ENCODE measurements at regions not wholly inside any gene's neighbourhood (a gene's known extent, or its start where the extent isn't known, plus 50 kb on each side); places are given as distances from the start of the nearest gene placed in this dataset.
"Not testable (repeated sequence)": the region's sequence is repeated elsewhere in the genome, so short reads cannot be mapped to it uniquely, and the experiment has no call there.

GRCh38 chr1:118290571-118290970 lies 105.5 kb upstream of the SPAG17 start:
- no peak for DNase-seq

DNA sequence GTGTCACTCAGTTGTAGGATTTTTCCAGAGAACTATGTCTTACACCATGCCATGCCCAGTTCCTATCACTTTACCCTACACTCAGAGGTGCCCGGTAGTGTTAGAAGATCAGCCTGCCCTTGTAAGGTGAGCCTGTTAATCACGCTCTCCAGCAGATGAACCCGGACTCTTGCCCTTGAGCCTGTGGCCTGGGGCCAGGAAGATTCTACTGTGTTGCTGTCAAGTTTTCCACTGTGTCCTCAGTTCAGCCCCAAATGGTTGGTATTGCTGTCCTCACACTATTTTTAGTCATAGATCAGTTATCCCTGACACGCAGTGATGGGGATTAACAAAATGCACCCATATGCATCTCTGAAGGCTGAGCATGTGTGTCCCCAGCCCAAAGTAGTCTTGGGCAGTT lies 105.0 kb upstream of the SPAG17 start:
- no peak for DNase-seq

DNA sequence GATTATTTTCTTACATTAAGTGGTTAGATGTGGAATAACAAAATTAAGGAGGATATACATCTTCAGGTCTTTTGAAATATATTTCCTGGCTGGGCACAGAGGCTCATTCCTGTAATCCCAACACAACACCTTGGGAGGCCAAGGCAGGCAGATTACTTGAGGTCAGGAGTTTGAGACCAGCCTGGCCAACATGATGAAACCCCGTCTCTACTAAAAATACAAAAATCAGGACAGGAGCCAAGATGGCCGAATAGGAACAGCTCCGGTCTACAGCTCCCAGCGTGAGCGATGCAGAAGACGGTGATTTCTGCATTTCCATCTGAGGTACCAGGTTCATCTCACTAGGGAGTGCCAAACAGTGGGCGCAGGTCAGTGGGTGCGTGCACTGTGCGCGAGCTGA lies 95.6 kb upstream of the SPAG17 start:
- not testable (repeated sequence) for DNase-seq

DNA sequence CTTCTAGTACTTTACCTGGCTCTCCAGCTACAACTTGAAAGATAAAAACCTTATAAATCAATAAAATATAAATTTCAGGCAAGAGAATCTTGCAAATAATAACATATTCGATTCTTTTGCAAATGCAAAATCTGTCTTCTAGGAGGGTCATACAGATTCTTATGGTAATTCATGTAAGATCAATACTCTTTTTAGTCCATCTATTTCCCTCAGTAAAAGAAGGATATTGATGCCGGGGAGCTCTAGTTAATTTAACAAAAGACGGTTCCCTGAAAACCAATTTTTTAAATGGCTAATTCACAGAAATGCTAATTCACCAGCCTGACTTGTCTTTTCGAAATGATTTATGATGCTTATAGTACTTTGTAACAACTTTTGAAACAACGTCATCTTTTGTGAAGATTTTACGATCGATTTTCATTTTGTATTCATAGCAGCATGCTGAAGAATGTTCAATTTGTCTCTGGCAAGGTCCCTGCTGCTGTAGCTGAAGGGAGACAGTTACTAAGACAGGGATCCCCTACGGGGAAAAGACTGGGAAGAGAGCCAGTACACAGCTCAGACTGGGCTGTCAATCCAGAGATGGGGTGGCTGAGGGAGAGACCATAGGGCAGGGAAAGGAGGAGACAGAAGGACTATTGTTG lies 90.6 kb upstream of the SPAG17 start:
- DNase-seq, result no peak

- no peak for DNase-seq
Measured at GRCh38 chr1:118272884-118273283, 87.9 kb upstream of the SPAG17 start.

GRCh38 chr1:118271883-118272282 lies 86.9 kb upstream of the SPAG17 start:
- DNase-seq, result no peak

DNA sequence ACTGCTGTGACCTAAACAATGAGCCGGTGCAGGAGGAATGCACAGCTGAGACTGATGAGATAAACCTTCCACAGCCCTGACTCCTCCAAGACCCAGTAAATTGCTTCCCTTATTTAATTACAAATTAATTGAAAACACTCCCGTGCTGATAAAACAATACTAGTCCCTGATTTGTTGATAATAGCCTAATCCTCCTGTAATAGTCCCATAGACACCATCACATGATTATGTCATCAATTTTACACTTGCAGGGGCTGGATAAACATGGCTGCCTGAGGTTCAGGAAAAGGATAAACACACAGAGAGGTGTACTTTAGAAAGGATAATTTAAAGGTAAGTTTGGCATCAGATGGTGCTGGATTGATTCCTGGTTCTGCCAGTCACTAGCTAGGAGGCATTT lies 84.6 kb upstream of the SPAG17 start:
- no peak for DNase-seq

DNA sequence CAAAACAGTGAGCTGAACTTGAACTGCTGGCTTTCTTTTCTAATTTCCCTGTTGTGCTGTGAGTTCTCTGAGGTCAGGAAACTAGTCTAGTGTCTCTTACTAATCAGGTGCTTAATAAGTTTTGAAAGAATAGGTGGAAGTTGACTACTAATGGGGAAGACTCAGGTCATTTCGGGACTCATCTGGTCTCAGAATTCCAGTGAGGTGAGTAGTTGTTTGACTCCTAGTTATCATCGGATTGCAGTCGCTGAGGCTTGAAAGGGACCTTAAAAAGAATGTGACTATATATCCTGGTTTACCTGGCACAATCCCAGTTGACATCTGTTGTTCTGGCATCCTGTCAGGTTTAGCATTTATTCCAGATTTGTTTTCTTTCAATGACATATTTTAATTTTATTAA lies 81.4 kb upstream of the SPAG17 start:
- no peak for DNase-seq

DNA sequence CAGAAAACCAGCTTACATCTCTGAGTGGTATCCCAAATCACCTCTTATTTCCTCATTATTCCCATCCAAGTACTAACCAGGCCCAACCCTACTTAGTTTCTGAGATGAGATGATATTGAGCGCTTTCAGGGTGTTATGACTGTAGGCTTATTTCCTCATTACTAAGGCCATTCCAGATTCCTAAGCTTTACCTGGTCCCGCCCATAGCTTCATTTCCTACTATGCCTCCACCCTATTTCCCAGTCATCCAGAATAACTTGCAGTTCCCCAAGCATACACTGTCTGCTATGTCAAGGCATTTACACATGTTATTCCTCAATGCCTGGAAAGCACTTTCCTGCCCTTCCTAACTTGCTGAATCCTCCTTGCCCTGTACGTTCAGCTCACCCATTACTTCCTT lies 79.3 kb upstream of the SPAG17 start:
- no peak for DNase-seq

DNA sequence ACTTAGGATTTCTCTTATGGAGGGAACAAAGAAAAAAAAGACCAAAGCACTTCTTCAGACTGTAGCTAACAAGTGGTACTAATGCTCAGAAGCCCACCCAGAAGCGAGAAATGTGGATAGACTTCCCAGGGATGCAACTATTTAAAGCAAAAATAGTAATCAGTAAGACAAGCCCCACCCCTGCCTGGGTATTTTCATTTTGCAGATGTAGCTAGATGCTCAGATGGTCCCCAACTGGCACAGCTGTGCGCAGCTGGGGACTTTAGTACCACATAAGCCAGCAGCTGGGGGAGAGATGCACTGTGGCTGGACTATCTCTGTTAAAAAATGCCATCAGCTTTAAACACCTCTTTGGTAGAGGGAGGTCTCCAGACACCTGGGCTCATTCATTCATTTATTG lies 77.8 kb upstream of the SPAG17 start:
- no peak for DNase-seq

DNA sequence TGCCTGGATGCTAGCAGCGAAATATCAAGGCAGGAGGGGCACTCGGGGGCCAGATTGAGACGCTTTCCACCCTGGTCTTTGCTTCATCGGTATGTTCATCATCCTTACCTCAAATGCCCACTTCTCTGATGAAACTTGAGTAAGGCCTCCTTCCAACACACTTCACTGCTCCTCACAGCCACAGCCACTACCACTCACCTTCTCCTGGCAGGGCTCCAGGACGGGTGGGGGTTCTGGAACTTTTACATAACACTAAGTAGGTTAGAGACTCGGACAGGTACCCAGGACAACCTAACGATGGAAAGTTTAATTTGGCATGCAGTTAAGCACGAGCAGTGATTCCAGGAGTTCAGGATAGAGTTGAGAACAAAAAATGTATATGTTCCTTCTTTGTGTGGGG lies 73.9 kb upstream of the SPAG17 start:
- no peak for DNase-seq

- no peak for DNase-seq
Measured at GRCh38 chr1:118257946-118258345, 72.9 kb upstream of the SPAG17 start.

DNA sequence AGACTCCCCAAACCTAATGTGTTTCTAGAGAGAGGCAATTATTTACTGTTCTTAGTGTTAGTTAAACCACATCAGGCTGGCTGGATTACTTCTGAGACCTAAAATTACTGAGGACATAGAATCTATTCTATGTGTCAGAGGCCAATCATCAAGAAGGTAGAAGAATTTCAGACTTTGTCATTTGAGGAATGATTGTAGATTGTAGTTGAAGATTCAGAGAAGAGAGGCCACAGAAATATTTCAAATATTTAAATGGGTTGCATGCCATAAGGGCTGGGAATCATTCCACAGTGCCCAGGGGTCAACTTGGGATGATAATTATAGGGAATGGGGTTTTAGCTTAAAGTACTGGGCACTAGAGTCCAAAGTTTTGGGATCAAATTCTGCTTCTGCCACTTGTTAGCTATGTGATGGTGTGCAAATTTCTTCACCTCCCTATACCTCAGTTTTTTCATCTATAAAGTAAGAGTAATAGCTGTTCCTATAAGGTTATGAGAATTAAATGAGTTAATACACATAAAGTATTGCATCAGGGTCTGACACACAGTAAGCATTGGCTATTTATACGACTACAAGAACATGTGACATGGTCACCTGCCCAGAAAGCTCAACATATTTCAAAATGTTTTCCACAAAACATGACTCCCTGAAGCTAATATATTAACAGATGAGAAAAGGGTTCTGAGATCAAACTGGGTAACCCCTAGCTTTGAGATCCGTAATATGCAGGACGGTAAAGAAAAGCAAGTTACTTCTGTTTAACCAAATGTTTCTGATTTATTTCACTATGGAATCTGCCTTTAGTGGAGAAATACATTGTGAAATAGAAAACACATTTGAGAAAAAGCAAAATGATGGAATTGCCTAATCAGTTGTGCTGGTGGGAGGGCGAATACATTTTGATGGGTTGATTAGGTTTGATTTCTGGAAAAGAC lies 69.7 kb upstream of the SPAG17 start:
- DNase-seq, result no peak

DNA sequence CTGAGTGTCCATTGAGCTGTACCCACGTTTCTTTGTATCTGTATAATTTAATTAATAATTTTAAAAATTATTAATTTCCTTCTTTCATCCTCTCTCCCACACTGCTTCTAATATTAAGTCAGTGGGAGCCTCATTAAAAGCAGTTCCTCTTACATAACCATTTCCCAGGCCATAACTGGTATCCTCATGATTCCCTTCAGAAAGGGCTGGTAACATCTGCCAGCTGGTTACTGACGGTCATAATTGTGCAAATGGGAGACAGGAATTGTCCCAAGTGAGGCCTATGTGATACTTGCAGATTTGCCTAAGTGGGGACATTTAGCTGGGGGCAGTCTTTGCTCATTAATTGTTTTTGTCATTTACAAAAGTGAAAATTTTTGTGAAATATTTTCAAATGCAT lies 69.0 kb upstream of the SPAG17 start:
- DNase-seq, result no peak

GRCh38 chr1:118253053-118253915 lies 68.3 kb upstream of the SPAG17 start:
- no peak for DNase-seq

DNA sequence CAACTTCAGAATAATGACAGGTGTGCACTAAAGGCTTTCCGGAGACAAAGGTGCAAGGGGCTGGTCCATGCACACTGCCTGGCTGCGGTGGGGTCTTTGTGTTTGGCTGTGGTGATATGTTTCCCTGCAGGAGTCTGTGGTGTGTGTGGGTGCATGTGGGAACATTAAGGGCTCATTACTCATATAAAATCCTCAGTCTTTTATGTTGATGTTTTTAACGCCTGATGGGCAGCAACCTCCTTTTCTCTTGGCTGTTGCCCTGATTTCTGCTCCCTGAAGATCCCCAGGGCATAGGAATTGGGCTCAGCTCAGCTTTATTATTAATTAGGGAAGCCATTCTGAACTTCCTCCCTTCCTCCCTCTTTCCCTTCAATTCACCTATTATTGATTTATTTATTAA lies 67.6 kb upstream of the SPAG17 start:
- DNase-seq, result no peak

GRCh38 chr1:118250232-118250631 lies 65.2 kb upstream of the SPAG17 start:
- DNase-seq, result no peak

DNA sequence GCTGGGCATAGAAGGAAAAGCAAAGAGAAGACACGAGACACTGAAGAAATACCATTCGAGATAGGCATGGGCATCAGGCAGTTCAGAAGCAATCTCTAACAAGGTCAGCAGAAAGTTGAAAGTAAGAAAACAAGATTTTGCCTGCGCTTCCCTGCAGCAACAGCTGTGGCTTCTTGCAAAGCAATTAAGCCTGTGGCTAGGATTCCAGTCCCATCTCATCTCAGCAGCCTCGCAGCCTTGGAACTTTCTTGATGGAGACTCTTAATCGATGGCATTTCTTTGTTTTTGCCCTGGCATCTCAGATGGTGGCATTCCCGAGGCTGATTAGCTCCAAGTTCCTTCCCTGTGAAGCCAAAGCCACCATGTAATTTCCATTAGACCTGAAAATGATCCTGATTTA lies 64.6 kb upstream of the SPAG17 start:
- DNase-seq, result no peak

DNA sequence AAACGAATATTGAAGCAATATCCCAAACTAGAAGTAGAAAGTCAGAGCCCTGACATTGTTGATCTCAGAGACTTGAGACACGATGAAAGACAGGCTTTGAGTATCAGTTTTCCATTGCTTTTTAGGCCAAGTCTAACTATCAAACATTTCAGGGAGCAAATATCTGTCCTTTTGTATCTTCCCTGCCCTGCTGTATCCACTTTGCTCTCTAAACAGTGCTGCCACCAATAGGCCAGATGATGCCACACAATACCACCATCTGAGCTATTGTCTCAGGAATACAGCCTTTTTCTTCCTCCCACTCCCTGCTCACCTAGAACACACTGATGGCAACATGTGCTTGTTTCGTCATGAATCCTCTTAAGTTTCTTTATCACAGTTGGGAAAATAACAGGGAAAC lies 62.6 kb upstream of the SPAG17 start:
- DNase-seq, result no peak

DNA sequence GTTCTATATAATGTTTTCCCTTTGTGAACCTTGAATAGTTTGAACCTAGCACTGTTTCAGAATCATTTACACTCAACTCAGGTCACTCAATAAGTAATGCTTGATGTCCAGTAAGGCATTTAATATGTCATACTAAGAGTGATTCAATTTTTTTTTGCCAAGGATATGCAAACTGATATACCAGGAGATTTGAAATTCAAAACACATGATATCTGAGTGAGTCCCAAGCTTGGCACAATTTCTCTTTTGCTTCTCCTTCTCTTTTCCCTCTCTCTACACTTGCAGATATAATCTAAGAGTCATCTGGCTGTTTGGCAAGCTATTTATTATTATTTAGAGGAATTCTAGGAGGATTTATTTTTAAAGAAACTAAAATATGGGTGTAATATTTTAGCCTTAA lies 61.6 kb upstream of the SPAG17 start:
- no peak for DNase-seq

DNA sequence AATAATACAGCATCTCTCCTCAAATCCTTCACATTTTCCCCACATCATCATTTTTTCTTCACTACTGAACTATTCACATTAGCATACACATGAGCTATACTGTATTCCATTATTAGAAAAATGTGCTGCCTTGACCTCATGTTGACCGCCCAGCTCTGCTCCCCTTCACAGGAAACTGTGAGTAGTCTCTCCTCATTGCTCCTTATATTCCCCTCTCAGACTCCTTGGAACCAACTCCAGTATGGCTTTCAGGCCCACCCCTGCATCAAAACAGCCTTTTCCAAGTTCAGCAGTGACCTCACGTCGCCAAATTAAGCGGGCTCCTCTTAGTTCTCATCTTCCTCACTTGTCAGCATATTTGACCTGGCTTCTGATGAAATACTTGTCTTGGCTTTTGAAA lies 59.2 kb upstream of the SPAG17 start:
- no peak for DNase-seq

DNA sequence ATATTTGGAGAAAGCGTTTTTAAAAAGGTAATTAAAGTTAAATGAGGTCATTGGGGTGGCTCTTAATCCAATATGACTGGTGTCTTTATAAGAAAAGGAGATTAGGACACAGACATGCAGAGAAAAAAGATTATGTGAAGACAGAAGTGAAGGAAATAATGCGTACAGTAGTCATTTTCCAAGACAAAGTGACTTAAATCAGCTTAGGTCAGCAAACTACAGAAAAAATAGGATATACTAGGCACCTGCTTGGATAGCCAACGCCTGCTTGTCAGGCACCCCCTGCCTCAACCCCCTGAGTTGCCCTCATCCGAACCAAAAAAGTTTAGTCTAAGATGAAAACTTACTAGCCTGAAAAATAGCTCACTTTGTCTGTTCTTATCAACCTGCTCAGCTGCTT lies 58.2 kb upstream of the SPAG17 start:
- no peak for DNase-seq

Data from NCI-H2081 treated with DMSO at 0.1 percent for 48 hours (cell line).